ENCODE measurements at regions not wholly inside any gene's neighbourhood (a gene's known extent, or its start where the extent isn't known, plus 50 kb on each side); places are given as distances from the start of the nearest gene placed in this dataset.
A peak's percentile ranks its signal among the peaks of the same experiment; 100 is the strongest.

DNA sequence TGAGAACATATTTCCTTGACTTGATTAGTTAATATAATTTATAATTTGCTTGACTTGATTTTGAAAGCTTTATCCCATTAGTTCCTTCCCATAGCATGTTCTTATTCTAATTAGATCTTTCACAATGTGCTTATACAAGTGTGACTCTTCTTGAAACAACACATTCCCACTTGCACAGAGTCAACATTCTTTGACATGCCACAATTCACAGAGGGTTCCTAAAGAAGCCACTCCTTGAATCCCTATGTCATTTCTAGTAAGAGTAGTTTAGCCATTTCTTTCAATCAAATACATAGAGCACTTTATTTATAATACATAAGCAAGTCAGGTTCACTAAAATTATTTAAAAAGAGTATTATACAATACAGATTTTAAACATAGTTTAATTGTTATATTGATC is 228.9 kb upstream of the GRID2 start:
- no peak for ATAC-seq
- DNase-seq: no peak
- intact Hi-C loops (cut with micrococcal nuclease): no loop called here

DNA sequence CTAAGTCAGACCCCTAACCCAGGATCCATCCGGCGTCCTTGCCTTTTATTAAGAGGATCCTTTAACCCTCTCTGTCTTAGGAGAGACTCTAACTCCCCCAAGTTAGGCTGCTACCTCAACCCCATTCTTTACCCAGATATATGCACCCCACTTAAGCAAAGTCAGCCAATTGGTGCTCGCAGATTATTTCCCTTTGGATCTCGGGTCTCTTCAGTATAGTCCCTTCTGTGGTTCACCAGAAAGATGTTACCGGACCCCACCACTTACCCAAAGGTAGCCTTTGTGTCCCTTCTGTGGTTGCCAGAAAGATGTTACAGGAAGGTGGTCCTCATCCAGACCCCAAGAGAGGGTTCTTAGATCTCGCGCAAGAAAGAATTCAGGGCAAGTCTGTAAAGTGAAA is 212.9 kb upstream of the GRID2 start:
- intact Hi-C loops (cut with micrococcal nuclease): no loop called here
- DNase-seq (no peak), ATAC-seq (no peak)

DNA sequence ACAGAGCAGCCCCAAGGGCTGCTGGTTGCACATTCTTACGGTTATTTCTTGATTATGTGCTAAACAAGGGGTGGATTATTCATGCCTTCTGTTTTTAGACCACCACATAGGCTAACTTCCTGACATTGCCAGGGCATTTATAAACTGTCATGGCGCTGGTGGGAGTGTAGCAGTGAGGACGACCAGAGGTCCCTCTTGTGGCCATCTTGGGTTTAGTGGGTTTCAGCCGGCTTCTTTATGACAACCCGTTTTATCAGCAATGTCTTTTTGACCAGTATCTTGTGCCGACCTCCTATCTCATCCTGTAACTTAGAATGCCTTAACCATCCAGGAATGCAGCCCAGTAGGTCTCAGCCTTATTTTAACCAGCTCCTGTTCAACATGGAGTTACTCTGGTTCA is 212.4 kb upstream of the GRID2 start:
- intact Hi-C loops (cut with micrococcal nuclease): no loop called here
- DNase-seq: no peak
- no peak for ATAC-seq

DNA sequence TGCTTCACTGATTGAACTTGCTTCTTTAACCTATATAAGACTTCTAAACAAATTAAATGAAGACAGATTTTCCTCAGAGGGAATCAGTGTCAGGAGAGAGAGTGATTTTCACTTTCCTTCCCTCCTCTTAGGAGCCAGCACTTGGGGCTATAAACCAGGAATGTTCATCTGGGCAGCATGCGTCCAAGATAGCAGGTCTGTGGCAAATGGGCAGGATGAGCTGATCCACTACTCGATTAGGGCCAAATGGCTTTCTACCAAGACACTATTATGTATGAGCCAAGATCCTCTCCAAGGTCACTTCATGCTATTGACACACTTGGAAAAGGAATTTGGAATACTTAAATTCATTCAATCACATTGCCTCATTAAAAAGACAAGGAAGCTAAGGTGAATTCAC is 203.9 kb upstream of the GRID2 start:
- intact Hi-C loops (cut with micrococcal nuclease): no loop called here
- ATAC-seq: no peak

DNA sequence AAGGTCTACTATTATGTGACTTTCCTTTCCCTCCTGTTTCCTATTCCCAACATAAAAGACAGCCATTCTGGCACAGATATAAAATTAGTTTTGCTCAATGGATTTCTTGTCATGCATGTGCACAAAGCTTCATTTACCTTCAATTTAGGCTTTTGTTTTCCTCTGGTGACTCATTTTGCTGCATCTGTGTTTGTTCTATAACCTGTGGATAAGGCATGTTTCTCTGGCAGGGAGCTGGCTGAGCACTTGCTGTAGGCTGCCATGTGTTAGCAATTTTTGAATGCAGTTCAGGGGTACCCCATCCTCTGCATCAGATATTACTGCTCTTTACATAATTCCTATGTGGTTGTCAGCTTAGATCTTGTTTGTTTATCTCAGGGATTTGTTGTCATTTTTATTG is 202.8 kb upstream of the GRID2 start:
- DNase-seq: no peak
- ATAC-seq: no peak

More for the DNA sequence above, 203.9 kb upstream of the GRID2 start:
- DNase-seq: no peak

DNA sequence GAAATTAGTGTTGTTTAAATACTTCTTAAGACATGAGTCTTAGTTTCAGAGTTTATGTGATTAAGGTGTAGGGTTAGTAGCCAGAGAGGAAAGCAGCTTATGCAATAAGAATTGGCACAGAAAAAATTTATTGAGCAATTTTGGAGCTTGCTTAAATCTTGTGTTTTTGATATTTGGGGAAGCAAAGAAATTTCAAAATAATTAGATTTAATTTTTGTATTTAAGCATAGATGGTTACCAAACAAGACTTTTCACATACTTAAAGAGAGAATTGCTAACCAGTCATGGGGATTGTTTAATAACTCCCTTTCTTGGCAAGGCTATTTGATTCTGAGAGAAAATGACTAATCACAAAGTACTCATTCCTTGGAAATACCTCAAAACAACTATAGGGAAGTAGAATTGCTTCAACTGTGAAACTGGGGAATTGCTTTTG is 202.0 kb upstream of the GRID2 start:
- intact Hi-C loops (cut with micrococcal nuclease): no loop called here
- ATAC-seq: no peak

More for the DNA sequence above, 202.8 kb upstream of the GRID2 start:
- intact Hi-C loops (cut with micrococcal nuclease): no loop called here

DNA sequence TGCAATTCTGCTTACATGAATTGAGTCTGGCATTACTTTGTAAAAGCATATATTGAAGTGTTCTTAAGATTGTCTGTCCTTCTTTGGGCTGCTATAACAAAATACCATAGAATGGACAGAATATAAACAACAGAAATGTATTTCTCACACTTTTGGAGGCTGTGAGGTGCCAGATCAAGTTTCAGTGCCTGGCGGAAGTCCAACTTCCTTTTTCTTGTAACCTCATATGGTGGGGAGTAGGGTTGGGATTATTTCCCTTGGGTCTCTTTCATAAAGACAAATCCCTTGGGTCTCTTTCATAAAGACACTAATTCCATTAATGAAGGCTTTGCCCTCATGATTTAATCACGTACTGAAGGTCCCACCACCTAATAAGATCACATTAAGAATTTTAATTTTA is 199.3 kb upstream of the GRID2 start:
- DNase-seq (no peak), ATAC-seq (no peak)
- intact Hi-C loops (cut with micrococcal nuclease): no loop called here

More for the DNA sequence above, 202.0 kb upstream of the GRID2 start:
- no peak for DNase-seq

DNA sequence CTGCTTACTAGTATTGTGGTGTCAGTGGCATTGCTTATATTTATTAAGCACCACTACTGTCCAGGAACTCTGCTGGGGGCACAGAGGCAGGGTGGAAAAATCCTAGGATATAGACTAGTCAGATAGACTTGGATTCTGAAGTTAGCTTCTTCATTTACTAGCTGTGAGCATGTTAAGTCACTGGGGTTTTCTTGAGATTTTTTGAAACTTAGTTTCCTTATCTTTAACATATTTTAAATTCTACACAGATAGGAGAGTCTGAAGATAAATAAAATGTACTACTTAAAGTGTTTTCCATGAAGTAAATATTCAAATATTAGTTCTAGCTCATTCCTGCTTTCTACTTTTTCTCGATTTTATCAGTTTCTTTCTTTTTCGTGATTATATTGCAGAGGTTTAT is 196.9 kb upstream of the GRID2 start:
- DNase-seq (no peak), ATAC-seq (no peak)
- intact Hi-C loops (cut with micrococcal nuclease): no loop called here

DNA sequence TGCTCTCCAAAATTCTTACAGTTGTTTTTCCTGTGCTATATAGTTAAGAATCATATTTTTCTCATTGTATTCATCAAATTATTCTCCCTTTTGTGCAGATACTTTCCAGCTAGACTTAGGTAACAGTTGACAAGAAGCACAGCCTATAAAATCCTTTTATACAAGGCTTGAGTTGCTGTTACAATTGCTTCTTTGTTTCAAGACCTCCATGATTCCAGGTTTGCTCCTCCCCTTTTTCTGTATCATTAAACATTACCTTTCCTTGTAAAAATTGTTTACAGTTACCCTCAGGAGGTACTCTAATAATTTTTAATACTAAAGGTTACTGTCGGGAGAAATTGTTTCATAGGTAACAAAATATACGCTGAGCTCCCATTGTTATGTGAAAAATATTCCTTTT is 192.3 kb upstream of the GRID2 start:
- ATAC-seq: no peak
- DNase-seq: no peak
- intact Hi-C loops (cut with micrococcal nuclease): no loop called here

DNA sequence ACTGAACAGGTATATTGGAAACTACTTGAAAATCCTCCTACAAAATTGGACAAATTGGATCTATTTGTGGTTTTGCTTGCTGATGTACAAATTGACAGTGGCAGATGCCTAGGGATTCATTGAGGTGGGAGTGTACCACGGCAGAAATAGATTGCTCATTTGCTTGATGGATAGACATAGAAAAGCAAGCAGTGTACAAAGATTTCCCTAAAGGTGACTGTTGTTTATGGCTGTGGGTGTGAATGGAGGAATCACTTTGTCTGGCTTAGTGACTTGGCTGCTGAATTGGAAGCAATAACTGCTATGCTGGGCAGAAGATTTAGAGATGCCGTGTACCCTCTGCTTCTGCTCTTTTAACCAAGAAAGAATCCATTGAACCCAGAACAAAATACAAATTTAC is 191.0 kb upstream of the GRID2 start:
- intact Hi-C loops (cut with micrococcal nuclease): no loop called here
- DNase-seq (no peak), ATAC-seq (no peak)

DNA sequence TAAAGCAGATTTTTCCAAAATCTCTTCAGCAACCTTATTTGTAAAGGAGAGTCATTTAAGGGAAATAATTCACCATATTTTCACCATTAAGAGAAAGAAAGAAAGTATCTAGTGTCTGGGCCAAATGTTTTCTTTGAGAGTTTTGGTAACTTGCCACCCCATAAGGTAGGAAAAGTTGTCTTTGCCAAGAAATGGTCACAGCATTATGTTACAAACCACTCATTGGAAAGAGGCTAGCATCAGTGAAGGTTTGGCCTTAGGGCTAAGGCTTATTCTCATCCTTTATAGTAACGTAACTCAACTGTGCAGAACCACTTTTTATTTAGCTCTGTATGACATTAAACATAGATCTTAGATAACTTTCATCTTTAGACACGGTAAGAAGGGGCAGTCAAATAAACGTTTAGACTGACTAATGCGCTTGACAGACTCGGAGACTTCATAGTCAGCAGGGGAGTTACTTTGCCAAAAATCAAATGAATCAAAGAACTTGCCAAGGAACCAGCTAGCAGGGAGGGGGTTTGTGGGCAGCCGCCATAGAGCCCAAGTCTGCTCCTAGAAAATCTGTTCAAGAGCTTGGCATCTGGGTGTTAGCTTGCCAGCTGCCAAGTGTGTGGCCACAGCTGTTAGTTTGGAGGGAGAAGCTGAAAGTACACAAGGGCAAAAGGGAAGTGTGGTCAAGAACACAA is 182.8 kb upstream of the GRID2 start:
- no peak for DNase-seq
- intact Hi-C loops (cut with micrococcal nuclease): no loop called here
- no peak for ATAC-seq

DNA sequence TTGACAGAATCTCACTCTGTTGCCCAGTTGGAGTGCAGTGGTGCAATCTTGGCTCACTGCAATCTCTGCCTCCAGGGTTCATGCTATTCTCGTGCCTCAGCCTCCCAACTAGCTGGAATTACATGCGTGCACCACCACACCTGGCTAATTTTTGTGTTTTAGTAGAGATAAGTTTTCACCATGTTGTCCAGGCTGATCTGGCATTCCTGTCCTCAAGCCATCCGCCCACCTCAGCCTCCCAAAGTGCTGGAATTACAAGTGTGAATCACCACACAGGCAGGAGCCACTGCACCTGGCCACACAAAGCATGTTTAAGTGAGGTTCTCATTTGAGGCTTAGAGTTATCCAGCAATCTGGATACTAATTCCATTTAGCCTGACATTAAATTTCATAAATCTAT is 180.9 kb upstream of the GRID2 start:
- ATAC-seq (no peak), DNase-seq (no peak)
- intact Hi-C loops (cut with micrococcal nuclease): no loop called here

DNA sequence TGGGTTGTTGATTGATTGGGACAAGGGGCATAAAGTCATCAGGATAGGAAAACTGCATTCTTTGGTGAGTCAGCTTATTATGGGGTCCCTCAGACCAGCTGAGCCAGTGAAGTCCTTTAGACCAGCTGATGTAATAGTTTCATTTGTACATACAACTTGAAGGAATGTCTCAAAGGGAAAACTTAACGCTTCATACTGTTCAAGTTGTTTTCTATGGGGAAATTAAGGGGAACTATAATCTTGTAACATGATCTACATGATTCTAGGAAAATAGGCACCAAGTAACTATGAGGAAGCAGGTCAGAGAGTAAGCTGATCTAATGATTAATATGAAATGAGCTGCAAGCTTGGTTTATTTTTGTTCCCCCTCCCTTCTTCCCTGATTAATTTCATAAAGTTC is 175.1 kb upstream of the GRID2 start:
- no peak for DNase-seq
- intact Hi-C loops (cut with micrococcal nuclease): no loop called here
- ATAC-seq: no peak

DNA sequence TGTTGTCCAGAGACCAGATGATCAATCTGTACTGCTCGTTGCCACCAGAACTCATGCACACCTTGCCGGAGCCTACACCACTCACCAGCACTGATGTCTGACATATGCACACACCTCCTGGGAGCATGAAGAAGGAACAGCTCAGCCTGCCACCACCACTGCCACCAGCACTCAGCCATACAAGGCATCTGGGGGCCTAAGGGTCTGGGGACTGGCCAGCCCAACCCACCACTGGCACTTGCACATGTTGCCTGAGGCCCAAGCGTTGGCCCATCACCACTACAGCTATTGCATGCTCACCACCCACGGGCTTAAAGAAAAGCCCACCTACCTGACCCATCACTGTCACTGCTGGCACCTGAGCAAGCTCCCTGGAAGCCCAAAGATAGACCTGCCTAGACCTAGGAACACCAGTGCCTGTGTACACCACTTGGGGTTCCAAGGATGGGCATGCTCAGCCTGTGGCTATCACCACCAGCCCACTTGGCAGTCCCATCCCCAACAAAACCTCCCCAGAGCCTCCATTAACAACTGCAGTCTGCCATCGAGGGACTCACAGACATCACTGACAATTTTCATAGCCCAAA is 174.3 kb upstream of the GRID2 start:
- no peak for DNase-seq
- ATAC-seq: no peak
- intact Hi-C loops (cut with micrococcal nuclease): no loop called here

DNA sequence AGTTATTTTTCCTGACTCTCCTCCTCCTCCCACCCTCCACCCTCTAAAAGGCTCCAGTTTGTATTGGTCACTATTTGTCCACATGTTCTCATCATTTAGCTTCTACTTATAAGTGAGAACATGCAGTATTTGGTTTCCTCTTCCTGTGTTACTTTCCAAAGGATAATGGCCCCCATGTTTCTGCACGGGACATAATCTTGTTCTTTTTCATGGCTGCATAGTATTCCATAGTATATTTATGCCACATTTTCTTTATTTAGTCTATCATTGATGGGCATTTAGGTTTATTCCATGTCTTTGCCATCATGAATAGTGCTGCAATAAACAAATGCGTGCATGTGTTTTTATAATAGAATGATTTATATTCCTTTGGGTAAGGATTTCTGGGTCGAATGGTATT is 167.3 kb upstream of the GRID2 start:
- DNase-seq (no peak), ATAC-seq (no peak)
- intact Hi-C loops (cut with micrococcal nuclease): no loop called here

DNA sequence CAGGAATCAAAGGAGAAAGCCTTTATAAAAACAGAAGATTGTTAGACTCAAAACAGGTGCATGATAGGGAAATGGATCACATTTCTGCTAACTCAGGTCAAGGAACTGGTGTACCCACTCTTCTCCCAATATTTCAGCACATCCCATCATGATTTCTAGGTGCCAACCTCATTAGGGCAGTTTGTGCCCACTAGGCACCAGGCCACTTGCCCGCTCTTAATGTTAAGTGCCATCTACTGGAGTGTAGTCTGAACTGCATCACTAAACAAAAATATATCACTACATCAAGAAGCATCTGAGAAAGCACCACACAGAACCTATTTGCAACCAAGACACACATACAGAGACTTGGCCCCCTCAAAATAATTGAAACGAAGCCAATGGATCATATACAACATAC is 140.4 kb upstream of the GRID2 start:
- intact Hi-C loops (cut with micrococcal nuclease): no loop called here
- DNase-seq: no peak
- ATAC-seq: no peak

DNA sequence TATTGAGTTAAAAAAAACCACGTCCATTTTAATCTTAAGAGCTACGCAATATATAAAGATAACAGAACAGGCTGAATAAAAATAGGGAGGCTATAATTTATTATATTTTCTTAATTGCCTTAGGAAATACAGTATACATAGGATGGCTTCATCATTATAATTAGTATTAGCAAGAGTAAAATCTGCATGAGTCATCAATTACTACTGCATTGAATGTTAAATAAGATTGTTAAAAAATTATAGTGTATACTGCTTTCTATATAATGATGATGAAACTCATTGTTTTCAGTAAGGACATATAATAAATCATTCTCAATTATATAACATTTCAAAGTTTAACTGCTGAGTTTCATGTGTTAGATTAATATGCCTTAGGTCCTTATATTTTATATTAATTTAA is 133.4 kb upstream of the GRID2 start:
- intact Hi-C loops (cut with micrococcal nuclease): no loop called here
- ATAC-seq (no peak), DNase-seq (no peak)

DNA sequence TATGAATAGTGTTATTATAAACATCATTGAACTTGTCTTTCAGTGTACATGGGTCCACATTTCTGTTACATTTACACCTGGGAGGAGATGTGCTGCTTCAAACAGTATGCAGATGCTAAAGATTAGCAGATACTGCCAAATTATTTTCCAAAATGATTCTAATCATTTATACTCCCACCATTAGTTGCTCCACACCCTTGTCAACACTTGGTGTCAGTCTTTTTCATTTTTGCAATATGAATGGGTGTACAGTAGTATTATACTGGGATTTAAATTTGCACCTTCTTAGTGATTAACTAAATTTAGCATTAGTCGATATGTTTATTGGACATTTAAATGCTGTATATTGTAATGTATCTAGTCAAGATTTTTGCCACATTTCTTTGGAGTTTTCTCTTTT is 131.6 kb upstream of the GRID2 start:
- ATAC-seq: no peak
- intact Hi-C loops (cut with micrococcal nuclease): no loop called here
- DNase-seq: no peak

DNA sequence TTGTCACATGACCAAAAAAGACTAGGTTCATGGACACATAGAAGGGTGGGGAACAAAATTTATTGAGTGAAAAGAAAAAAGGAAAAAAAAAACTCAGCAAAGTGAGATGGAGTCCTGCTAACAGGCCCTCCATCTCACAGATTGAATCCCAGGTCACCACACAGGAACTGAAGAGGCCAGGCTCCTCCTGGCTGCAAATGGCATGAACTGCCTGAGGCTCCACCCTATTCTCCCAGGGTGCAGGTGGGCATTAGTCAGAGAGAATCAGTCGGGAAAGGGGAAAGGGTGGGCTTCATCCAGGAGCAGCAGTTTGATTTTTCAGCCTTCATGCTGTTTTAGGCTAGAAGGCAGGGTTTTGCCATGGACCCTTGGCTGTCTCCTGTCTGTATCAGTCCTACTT is 128.5 kb upstream of the GRID2 start:
- ATAC-seq: no peak
- intact Hi-C loops (cut with micrococcal nuclease): no loop called here
- DNase-seq: no peak

DNA sequence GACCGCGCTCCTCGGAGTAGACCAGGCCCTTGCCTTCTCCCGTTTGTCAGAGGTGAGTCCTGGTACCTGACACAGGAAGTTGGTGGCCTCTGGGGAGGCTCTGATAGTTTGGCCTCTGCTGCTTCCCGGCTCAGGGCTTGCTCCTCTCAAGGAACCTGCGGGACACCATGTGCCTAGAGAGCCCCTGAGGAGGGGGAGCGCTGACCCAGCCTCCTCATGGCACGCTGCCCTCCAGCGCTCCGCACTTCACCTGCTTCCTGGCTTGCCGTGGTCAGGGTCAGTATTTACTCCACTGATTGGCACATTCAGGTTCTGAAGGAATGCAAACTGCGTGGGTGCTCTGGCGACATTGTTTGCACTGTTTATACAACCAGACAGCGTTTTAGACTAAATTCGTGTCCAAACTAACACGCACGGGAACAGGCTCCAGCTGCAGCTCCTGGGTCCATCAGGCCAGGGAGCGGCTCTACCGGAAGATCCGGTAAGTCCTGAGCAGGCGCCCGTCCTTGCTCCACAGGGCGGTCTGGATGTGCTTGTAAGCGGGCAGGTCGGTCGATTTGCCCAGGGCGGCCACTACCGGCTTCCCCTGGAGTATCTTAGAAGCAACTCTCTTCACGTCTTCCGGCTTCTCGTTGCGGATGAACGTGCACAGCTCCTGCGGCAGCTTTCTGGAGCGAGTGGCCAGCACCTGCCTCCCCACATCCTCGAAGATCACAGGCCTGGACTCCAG is 121.6 kb upstream of the GRID2 start:
- intact Hi-C loops (cut with micrococcal nuclease): no loop called here
- DNase-seq (peak; percentile 24), ATAC-seq (no peak)
